Esophagus (tissue), 2 donors: ENCODE measurements at regions not wholly inside any gene's neighbourhood (a gene's known extent, or its start where the extent isn't known, plus 50 kb on each side); places are given as distances from the start of the nearest gene placed in this dataset.

ENCODE experiments used
- H3K27ac ChIP-seq, 2 donors: one replicate each; pipeline ENCODE4 v1.5.1; 2013; ENCODE audit warnings: low read depth in 2 of 2, mild to moderate bottlenecking in 2 of 2, inconsistent platforms in 1 of 2, low read length in 1 of 2, moderate library complexity in 1 of 2
- H3K27me3 ChIP-seq, 2 donors: one replicate each; pipeline ENCODE4 v1.6.1; 2013; ENCODE audit warnings: low read length in 2 of 2, control low read depth in 1 of 2, mild to moderate bottlenecking in 1 of 2; ENCODE audit not compliant: insufficient read depth in 2 of 2, control insufficient read depth in 1 of 2
- H3K36me3 ChIP-seq, 2 donors: one replicate each; pipeline ENCODE4 v1.6.1; 2013; ENCODE audit warnings: low read length in 1 of 2; ENCODE audit not compliant: control insufficient read depth in 2 of 2, insufficient read depth in 2 of 2
- H3K4me1 ChIP-seq, 2 donors: one replicate each; pipeline ENCODE4 v1.6.1; 2013; ENCODE audit warnings: low read length in 1 of 2; ENCODE audit not compliant: control insufficient read depth in 2 of 2, insufficient read depth in 2 of 2
- H3K4me3 ChIP-seq, 2 donors: one replicate each; pipeline ENCODE4 v1.5.1; 2013; ENCODE audit warnings: low read length in 2 of 2, mild to moderate bottlenecking in 2 of 2, low read depth in 1 of 2, moderate library complexity in 1 of 2
- H3K9me3 ChIP-seq, 2 donors: one replicate each; pipeline ENCODE4 v1.6.1; 2013; ENCODE audit warnings: mild to moderate bottlenecking in 2 of 2, low read depth in 1 of 2, low read length in 1 of 2, moderate library complexity in 1 of 2; ENCODE audit not compliant: control insufficient read depth in 2 of 2, insufficient read depth in 1 of 2
- WGBS, 2 donors: extraction: QIAGEN DNeasy Blood & Tissue Kit; methylation state at CpG; one replicate each; pipeline ENCODE4 v1.1.7; 2013; 5-methylcytosine and 5-hydroxymethylcytosine counted together
- donor health status: healthy with polysubstance abuse.
- donor health status: Bipolar disorder and iron deficiency.

DNA sequence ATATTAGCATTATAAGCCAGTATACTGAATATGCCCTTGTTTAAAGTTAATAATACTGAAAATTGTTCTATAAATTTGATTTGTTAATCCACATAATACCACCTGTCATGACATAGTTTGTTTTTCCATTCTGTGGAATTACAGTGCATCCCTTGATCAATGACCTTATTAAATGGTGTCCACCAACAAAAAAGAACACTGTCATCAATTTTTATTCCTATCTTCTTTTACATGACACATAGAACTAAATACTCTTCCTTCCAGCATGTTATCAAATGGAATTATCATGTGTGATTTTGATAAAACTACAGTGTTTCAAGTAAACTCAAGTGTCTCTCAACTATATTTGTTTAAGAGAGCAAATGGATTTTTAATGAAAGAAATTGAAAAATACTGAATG is 221.8 kb upstream of the MBL2 start:
- no peak overlapping the region for H3K4me3 ChIP-seq

GRCh38 chr10:52993109-52993508 is 220.5 kb upstream of the MBL2 start:
- Histone ChIP-seq H3K27ac (no peak overlapping the region), H3K4me3 (no peak overlapping the region), H3K36me3 (no peaks in the 10 kb centered on the region), H3K4me1 (no peaks in the 10 kb centered on the region), H3K9me3 (no peaks in the 10 kb centered on the region), H3K27me3 (no peaks in the 10 kb centered on the region)
- WGBS, 2 donors = 60 to 67% methylated on average over 3 of the region's 3 CpGs

More for the DNA sequence above, 221.8 kb upstream of the MBL2 start:
- Histone ChIP-seq H3K36me3 (no peaks in the 10 kb centered on the region), H3K27ac (no peak overlapping the region), H3K9me3 (no peaks in the 10 kb centered on the region), H3K4me1 (no peaks in the 10 kb centered on the region), H3K27me3 (no peaks in the 10 kb centered on the region)

DNA sequence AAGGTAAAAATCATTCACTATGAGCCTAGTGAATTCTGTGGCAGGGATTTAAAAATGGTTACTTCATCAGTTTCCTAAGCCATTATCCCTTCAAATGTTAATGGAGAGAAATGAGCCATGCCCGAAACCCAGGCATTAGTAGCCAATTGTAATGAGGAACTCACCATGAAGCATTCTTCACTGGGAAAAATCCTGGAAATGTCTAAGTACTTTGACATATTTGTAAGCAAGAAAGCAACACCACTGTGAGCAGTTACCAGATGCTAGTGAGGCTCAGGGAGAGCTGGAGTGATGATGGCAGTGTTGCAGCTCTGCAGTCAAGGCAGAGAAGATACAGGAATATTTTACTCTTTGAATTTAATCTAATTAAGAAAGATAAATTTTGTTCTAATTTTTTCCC is 220.0 kb upstream of the MBL2 start:
- 74 to 85% methylated on average over 1 of the region's 1 CpG for WGBS, 2 donors

DNA sequence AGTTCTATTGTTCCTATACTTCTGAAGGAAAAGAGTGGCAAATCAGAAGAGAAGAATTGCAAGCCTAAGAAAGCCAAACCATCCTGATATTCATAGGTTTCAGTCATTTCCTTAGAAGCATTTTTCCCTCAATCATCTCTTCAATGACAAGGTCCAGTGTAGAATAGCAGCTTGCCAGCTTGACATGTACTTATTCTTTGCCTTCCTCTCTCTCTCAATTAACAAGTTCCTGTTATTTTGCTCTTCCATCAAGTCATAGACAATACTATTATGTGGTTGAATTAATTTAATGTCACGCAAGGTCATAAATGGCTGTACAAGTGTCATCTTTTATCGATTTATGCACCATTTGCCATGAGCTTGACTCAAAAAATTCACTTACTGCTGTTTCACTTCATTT is 216.3 kb upstream of the MBL2 start:
- no peak overlapping the region for H3K4me3 ChIP-seq
- H3K27ac ChIP-seq = no peak overlapping the region
- H3K27me3 ChIP-seq = no peaks in the 10 kb centered on the region
- H3K4me1 ChIP-seq = no peaks in the 10 kb centered on the region
- no peaks in the 10 kb centered on the region for H3K9me3 ChIP-seq
- 88 to 89% methylated on average over 2 of the region's 2 CpGs for whole genome bisulfite sequencing, 2 donors
- no peaks in the 10 kb centered on the region for H3K36me3 ChIP-seq

More for the DNA sequence above, 220.0 kb upstream of the MBL2 start:
- Histone ChIP-seq H3K36me3 (no peaks in the 10 kb centered on the region), H3K27ac (no peak overlapping the region), H3K4me1 (no peaks in the 10 kb centered on the region), H3K9me3 (no peaks in the 10 kb centered on the region), H3K4me3 (no peak overlapping the region), H3K27me3 (no peaks in the 10 kb centered on the region)

DNA sequence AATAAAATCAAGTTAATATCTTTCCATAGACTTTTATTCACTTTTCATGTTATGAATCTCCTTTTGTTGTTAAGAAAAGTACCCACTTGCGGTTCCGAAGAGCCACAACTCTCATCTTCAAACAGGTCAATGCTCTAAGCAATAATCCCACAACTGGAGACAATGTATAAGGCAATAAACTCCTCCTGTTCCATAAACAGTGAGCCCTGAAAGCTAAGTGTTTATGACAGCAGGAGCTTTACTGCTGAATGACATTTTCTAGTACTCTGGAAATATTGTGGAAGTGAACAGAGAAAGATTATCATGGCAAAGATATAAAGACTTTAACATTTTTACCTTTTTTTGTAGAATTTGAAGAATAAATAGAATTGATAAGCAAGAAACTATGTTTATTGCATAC is 213.5 kb upstream of the MBL2 start:
- 77 to 98% methylated on average over 2 of the region's 2 CpGs for WGBS, 2 donors
- Histone ChIP-seq H3K4me3 (no peak overlapping the region), H3K4me1 (no peaks in the 10 kb centered on the region), H3K27ac (no peak overlapping the region), H3K36me3 (no peaks in the 10 kb centered on the region), H3K27me3 (no peaks in the 10 kb centered on the region), H3K9me3 (no peaks in the 10 kb centered on the region)

GRCh38 chr10:52984169-52984568 is 211.6 kb upstream of the MBL2 start:
- no peak overlapping the region for H3K4me3 ChIP-seq
- no peak overlapping the region for H3K27ac ChIP-seq
- H3K4me1 ChIP-seq = no peaks in the 10 kb centered on the region
- no peaks in the 10 kb centered on the region for H3K9me3 ChIP-seq
- H3K27me3 ChIP-seq = no peaks in the 10 kb centered on the region
- H3K36me3 ChIP-seq = no peaks in the 10 kb centered on the region

DNA sequence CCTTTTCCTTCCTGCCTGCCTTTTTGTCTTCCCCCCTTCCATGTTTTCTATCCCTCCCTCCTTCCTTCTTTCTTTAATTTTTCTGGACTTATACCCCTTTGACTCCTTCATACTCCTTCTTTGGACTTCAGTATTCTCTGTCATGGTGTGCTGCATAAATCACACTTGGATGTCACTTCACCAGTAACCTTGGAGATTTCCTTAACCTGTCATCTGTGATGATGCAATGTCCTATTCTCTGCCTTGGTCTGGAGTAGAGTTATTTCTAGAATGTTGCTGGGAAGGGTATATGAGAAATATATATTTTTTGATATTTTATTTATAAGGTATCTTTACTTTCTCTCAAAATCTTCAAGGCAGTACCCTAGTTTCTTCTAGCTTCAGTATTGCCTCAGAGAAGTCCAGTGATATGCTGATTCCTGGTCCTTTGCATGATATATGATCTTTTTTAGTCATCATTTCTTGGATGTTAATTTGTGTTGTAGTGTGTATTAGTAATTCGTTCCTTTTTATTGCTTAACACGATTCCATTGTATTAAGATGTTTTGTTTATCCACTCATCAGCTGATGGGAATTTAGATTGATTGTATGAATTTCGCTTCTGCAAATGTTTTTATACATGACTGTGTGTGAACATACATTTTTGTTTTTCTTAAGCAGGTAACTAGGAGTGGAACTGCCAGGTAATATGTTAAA is 206.9 kb upstream of the MBL2 start:
- H3K27ac ChIP-seq = no peak overlapping the region
- H3K4me3 ChIP-seq = no peak overlapping the region
- 69 to 78% methylated on average over 3 of the region's 3 CpGs for WGBS, 2 donors
- H3K9me3 ChIP-seq = no peaks in the 10 kb centered on the region
- no peaks in the 10 kb centered on the region for H3K4me1 ChIP-seq
- H3K27me3 ChIP-seq = no peaks in the 10 kb centered on the region
- no peaks in the 10 kb centered on the region for H3K36me3 ChIP-seq

DNA sequence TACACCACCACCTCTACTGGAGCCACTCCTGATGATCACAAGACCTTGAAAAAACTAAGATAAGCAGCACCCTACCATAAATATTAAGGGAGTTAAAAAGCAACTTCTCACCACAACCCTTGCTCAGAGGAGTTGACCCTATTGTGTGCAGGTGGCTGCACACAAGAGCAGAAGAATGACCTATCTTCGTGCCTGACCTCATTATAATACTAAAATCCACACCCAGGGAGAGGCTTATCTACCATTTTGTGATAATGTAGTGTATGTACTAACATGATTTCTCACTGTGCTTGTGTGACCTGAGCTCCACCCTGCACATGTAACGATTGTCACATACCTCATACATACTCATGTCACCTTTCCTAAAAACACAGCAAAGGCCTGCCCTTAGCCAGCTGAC is 205.0 kb upstream of the MBL2 start:
- H3K36me3 ChIP-seq = no peaks in the 10 kb centered on the region
- no peak overlapping the region for H3K4me3 ChIP-seq
- H3K9me3 ChIP-seq = no peaks in the 10 kb centered on the region
- WGBS, 2 donors = 79 to 87% methylated on average over 2 of the region's 2 CpGs
- no peak overlapping the region for H3K27ac ChIP-seq
- no peaks in the 10 kb centered on the region for H3K27me3 ChIP-seq
- no peaks in the 10 kb centered on the region for H3K4me1 ChIP-seq

- no peaks in the 10 kb centered on the region for H3K36me3 ChIP-seq
- H3K27me3 ChIP-seq = no peaks in the 10 kb centered on the region
- no peak overlapping the region for H3K4me3 ChIP-seq
- H3K9me3 ChIP-seq = peaks cover 0 to 5% of the 10 kb centered on the region in 2 donors
- H3K27ac ChIP-seq = no peak overlapping the region
- no peaks in the 10 kb centered on the region for H3K4me1 ChIP-seq
- 76 to 79% methylated on average over 4 of the region's 4 CpGs for WGBS, 2 donors
Observed at GRCh38 chr10:52967806-52968795, 195.5 kb upstream of the MBL2 start.
